NCI-H187 (cell line): ENCODE measurements at regions not wholly inside any gene's neighbourhood (a gene's known extent, or its start where the extent isn't known, plus 50 kb on each side); places are given as distances from the start of the nearest gene placed in this dataset.

ENCODE experiments used
- DNase-seq, 2 experiments: peaks; one replicate each; lab custom pipeline; 2025; lab: John Stamatoyannopoulos, UW

DNA sequence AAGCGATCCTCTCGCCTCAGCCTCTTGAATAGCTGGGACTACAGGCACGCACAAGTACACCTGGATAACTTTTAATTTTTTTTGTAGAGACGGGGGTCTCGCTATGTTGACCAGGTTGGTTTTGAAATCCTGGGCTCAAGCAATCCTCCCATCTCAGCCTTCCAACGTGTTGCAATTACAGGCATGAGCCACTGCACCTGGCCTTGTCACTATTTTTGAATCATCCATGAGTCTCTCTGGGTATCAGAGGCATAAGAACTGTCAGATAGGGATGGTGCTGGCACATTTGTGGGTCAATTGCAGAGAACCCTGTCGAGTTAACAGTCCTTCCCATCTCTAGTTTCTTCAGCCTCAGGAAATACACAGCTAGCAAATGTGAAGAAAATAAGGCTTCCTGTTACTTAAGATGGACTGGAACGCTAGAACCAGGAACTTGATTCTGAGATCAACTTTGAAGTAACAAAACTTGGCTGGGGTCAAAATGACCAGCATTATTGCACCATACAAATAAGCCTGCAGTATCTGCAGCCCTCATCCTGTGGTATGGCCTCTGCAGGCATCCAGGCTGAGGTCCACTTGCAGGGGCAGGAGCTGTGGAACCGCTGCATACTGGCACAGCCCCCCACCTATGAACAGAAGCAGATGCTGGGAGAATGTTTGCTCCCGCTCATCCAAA lies 124.3 kb upstream of the GADD45A start:
- DNase-seq = no peak

DNA sequence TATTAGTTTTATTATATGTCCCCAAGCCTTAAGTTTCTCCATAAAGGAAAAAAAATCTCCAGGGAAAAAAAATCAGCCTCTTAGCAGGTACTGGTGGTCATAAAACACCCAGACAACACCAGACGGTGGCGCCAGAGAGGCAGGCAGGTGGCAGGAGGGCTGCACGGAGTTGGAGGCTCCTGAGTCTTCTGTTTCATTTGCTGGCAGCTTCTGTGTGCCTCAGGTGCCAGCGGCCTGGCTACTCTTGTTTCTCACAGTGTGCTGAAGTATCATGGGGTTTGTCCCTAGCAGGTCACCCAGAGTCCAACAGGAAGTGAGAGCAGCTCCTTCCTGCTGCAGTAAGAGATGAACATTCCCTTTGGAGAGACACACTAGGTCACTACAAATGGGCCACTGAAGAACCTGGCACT lies 123.3 kb upstream of the GADD45A start:
- DNase-seq = peak; percentile 51 to 77

DNA sequence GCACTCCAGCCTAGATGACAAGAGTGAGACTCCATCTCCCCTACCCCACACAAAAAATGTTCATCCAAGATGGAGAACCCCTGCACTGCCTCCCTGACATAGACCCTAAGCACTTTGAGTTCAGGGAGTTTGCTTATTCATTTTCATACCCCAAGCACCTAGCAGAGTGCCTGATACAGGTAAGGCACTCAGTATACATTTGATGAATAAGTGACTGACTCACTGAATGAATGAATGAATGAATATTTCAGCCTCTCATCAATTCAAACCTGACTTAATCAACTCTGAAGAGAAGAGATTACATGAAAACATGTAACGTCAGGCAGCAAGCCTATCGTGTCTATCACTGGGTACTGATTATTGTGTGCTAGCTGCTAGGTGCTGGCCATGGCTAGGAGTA lies 121.3 kb upstream of the GADD45A start:
- no peak for DNase-seq

DNA sequence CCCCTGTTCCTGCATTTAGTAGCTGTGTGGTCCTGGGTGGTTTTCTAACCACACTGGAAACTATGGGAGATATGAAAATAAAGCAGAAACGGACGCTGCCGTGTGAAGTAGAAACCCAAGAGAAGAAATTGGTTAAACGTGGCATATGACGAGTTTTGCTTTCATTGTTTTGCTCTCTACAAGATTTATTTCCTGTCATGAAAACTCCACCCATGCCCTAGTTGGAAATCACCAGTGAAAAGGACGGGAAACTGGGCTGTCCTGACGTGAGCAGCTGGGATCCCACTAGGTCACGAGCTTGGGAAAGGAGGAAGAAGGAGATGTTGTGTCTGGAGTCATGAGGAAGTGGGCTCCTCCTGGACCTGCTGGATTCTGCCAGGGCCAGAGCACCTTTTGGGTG lies 120.8 kb upstream of the GADD45A start:
- DNase-seq = no peak

DNA sequence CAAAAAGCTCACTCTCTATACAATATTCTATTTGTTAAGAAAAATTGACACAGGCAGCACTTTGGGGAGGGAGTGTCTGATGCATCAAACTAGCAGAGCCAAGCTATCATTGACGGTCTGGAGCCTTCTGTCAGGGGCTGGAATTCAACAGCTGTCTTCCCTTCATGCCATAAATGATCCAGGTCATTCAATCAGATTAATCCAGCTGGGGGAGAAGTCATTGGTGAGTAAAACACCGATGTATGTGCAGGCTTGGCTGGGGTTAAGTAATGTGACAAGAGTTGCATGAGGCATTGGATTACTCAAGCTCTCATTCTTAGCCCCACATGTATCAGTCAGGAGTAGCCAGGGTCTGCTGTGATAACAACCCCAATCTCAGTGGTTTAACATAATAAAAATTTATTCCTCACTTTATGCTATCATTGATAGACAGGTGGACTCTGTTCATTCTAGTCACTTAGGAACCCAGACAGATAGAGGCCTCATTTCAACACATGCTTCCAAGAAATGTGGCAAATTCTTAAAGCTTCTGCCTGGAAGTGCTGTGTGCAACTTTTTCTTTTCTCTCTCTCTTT lies 118.1 kb upstream of the GADD45A start:
- DNase-seq = no peak

DNA sequence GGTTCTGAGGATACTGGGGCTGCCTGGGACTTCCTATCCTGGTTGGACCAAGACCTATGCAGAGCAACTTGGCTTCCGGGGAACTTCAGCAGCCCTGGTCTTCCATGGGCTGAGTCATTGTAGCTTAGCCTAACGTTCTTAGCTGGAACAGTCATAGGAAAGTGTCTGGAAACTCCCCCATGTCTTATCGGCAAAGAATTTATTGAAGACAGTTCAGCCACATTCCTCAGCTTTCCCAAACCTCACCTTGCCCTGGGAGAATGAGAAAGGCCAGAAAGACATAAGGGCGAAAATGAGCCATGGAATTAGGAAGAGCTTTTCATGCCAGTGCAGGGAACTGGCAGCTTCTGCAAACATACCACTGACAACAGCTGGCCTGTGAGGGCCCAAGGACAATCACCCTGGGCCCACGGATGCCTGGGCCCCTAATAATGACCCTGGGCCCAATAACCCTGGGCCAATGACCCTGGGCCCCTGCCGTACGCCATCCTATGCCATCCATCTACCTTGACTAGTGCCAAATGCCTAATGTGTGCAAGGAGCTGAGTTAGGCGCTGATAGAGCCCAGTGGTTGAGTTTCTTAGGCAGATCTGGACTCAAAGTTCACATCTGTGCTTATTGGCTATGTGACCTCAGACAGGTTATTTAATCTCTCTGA lies 114.4 kb upstream of the GADD45A start:
- no peak for DNase-seq

DNA sequence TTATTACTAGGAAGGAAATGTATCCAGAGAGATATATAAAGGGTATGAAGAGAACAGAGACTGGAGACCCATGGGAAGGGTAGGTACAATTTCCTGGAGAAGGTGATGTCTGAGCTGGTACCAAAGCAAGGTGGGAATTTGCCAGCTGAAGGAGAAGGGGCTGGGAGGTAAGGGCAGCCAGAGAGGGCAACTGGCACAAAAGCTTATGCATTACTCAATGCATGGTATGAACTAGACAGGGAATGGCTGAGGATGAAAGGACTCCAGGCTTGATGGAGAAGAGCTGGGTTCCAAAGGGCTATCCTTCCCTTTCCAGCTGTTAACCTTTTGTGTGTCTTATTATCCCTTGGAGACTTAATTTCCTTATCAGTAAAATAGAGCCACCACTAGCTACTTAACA lies 113.6 kb upstream of the GADD45A start:
- DNase-seq = no peak

DNA sequence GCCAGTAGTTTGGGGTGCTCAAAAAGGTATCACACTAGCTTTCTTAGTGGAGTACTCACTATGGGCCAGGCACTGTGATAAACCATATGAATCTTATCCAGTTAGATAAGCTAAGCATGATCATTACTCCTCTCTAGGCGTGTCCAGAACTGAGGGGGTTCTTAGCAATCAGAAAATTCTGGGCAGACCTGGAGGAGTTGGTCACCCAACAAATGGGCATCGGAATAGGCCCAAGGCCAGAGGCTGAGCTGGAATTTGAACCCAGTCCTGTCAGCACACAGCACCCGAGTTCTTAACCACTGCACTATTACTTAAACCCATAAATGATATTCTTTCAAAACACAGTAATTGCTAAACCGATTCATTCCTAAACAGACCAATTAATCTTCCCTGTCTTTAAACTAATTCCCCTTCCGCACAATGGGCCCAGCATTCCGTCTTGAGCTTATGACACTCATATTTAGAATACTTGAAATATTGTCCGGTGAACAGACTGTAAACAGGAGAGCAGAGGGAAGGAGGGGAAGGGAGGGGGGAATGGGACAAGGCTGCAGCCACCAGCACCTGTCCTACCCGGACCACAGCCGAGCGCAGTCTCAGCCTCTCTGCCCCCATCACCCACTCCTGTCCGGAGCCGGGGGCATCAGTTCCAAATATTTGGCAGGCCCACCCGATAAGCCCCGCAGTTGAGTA lies 113.0 kb upstream of the GADD45A start:
- no peak for DNase-seq

DNA sequence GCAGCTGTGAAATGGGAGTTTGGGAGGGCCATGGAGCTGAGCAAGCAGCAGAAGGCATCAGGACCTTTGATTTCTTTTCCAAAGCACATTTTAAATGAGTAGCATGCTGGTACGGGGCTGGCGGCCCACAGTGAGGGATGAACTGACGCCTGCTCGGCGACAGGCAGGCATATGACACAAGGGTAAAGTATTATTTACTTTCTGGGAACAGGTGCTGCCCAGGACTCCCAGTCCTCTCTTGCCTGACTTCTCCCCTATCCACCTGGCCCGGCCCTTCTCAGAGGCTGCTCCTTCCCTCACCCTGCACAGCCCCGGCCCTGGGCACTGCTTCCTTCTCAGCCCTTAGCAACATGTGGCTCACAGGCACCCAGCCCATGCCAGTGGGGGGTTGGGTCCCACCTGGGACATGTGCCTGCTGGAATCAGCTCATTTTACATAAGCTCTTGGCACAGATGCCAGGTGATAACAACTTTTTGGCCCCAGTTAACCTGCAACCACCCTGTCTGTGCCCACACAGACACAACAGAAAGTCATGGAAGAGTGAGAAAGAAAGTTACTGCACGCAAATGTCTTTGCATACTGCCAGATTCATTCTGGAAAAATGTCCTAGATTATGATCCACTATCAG lies 112.3 kb upstream of the GADD45A start:
- no peak for DNase-seq

DNA sequence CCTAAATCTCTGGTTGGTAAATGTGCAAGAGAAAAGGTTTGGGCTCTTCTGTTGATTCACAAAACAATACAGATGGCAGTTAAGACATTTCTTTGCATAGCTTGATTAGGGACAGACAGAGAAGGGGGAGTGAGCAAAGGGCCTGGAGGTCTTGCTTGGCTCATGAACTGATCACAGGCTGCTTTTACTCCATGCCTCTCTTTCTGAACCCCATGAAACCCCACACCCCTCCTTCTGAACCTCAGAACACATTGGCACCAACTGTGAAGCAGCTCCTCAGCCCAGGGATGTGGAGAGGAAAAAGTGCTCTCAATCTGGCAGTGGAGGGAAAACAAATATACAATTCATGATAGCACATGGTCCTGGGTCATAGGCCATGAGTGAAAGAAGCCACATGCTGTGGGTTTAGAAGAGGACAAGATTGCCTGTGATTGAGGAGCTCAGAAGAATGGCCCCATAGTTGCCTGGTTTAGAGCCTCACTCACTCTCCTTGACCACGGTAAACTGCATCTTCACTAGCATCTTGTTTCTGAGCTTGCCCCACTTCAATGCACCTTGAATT lies 111.6 kb upstream of the GADD45A start:
- no peak for DNase-seq

DNA sequence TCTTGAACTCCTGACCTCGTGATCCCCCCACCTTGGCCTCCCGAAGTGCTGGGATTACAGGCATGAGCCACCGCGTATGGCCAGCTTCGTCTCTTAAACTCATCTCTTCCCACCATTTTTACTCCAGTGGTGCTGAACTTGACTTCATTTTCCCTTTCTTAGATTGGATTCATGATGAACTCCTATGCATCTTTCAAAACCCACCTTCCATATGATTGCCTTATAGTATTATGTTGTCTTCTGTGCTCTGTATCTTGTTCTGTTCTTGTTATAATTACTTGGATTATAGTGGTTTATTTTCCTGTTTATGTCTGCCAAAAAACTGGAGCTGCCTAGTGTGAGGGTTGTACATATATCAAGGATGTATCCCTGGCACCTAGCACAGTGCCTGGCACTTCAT lies 110.8 kb upstream of the GADD45A start:
- no peak for DNase-seq

DNA sequence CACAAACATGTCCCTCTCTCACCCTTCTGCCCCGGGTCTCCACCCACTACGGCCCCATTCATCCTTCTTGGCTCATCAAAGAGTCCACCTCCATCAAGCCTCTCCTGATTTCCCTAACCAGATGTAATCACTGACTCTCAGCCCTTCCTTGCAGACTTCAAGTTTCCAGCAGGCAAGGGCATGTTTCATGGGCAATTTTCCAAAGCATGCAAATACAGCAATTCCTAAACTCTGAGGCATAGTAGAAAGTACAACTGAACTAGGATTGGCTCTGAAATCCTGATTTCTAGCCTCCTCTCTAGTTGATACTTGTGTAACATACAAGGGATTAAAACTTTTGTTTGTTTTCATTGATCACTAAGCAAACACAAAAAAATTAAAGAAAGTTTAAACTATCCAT lies 109.1 kb upstream of the GADD45A start:
- no peak for DNase-seq

DNA sequence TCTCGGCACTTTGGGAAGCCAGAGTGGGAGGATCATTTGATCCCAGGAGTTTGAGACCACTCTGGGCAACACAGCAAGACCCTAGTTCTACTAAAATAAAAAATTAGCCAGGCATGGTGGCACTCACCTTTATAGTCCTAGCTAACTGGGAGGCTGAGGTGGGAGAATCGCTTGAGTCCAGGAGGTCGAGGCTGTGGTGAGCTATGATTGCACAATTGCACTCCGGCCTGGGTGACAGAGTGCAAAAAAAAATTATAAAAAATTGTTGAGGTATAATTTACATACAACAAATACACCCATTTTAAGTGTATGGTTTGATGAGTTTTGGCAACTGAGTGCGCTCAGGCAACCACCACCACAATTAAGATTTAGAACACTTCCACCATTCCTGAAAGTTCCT lies 108.5 kb upstream of the GADD45A start:
- no peak for DNase-seq

DNA sequence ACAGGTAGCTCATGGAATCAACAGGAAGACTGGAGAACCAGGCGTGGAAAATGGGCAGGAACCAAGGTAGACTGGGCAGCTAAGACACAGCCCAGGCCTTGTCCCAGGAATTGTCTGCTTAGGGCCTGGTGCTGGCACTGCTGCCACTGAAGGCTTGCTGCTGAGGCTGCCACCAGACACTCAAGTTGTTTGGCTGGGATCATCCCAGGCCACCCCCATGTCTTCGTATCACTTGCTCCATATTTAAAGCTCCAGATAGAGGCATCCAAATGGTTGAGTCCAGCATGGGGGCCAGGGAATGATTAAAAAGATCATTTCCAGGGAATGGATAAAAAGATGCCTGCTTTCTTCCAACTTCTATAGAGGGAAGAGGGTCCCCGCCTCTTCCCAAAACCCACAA lies 107.4 kb upstream of the GADD45A start:
- no peak for DNase-seq

DNA sequence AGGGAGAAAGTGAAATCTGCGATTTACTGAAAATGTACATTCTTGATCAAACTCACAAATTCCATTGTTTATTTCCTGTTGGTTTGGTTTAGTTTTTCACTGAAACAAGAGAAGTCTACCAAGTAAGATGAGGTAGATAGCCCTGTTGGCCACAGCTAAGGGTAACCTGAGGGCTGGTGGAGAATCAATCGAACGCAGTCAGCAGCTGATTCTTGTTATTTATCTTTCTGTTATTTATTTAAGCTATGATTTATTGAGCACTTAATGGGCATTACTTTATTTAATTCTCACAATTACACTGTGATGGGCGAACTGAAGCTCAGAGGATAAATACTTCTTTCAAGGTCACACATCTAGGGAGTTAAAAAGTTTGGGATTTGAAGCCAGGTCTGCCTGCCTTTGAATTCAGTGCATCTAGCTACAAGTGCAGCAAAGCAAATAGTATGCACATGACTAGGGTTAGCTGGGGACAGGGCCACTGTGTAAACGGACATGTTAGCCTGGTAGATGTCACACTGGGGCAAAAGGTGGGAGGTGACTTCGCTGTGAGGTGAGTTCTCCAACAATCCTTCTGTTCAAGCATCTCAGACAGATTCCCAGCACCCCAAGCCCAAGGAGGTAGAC lies 106.5 kb upstream of the GADD45A start:
- DNase-seq = no peak

DNA sequence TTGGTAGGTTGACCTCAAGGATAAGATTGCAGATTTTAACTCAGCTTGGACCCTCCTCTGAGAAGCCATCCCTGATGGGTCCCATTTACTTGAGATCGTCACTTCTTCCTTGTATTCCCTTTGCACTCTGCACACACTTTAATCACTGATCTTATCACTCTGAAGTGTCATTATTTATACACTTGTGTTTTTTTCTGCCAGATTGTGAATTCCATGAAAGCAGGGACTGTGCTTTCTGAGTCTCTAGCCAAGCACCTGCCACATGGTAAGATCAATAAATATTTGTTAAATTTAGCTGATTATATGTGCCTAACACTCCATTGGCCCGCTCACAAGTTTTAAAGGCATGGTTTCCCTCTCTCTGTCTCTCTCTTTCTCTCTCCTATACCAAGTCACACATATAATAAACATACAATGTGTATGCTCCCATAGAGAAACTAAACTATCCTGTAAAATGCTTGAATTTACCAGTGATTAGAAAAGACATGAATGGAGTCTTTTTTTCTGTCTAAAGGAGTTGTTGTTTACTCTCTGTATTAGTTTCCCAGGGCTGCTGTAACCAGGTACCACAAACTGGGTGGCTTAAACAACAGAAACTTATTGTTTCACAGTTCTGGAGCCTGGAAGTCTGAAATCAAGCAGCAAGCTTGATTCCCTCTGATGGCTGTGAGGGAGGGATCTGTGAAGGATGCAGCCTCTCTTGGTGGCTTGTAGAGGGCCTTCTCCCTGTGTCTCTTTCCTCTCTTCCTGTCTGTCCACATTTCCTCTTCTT lies 105.2 kb upstream of the GADD45A start:
- no peak for DNase-seq

DNA sequence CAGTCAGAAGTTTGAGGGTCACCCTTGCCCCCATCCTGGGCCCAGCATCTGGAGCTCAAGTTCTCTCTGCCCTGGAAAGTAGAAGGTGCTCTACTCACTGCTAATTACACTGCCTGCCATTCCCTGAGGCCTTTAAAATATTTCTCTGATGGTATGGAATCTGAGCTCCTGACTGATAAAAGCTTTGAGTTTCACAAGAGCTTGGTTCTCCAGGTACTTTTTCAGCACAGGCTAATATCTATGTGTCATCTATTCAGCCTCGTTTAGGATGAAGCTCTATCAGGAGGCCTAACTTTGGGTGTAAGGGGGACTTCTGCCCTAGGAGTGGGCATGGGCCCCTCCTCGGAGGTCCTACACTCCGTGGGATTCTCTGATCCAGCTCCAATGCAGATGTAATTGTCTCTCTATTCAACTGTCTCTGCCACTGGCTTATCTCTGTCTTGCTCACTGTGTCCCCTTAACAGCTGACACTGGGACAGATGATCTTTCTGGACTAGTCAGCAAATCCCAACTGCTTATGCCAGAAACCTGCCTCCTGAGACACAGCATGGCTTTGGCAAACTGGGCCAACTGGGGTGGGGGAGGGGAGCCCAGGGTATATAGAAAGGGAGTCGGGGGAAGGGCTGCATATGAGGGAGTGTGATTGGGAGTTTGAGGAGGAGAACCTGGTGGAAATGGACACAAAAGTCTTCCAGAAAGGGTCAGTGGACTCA lies 104.2 kb upstream of the GADD45A start:
- no peak for DNase-seq

DNA sequence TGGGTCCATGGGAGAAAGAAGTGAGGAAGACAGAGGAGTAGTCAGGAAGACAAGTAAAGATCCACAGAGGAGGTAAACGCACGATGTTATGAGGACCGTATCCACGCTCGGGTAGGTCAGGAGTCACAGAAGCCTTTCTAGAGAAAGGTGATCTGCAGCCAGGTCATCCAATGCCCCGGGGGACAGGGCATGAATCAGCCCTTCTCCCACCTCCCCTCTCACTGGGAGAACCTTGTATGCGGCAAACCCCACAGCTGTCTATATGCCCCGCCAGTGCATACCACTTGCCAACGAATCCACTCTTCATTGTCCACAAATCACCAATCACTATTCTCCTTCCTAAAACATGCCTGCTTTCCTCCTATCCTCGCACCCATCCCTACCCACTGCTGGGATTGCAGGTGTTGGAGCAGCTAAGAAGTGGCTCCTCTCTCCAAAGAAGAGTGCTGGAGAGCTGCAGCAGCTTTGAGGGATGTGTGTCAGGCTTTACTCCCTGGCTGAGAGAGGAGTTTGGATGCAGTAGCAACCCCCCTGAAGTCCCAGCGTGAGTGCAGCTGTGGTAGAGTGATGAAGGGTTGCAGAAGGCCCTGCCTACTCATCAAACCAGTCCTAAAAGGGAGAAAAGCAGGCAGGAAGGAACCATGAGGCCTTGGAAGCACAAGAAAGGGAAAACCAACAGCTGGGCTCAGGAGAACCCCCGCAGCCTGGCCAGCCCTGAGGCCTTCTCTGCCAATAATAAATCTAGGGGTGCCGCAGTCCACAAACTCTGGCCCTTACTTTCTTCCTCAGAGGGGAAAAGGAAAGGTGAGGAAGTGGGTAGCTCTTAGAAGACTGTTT lies 102.2 kb upstream of the GADD45A start:
- no peak for DNase-seq

DNA sequence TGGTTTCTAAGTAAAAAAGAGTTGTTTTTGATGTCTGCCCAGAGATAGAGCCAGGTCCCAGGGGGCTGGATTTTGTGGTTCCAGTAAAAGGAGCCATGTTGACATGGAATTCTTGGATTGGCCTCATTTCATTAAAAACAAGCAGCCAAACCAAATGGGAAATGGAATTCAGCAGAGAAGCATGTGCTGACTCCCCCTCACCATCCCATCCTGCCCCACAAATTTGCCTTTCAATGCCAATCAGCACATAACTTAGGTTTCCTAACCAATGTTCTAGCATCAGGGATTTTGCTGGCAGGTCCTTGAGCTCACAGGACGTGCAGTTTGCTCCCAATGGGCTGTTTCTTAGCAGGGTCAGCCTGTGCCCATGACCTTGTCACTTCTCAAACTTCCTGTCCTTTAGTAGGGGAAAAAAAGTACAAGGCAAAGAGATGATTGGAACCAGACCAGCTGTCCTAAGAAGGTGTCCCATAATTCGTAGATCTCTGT lies 101.5 kb upstream of the GADD45A start:
- no peak for DNase-seq
